GM20000 (cell line): ENCODE measurements at regions not wholly inside any gene's neighbourhood (a gene's known extent, or its start where the extent isn't known, plus 50 kb on each side); places are given as distances from the start of the nearest gene placed in this dataset.

ENCODE experiments used
- DNase-seq: peaks from one replicate; pipeline ENCODE4 v3.0.0; 2012; ENCODE audit warnings: low spot score
- TF ChIP-seq, protein P1 (sequence below): IDR thresholded peaks from 2 replicates; pipeline ENCODE4 v1.5.1; 2012; ENCODE audit warnings: mild to moderate bottlenecking, control low read depth; ENCODE audit errors: extremely low read depth, missing control alignments

DNA sequence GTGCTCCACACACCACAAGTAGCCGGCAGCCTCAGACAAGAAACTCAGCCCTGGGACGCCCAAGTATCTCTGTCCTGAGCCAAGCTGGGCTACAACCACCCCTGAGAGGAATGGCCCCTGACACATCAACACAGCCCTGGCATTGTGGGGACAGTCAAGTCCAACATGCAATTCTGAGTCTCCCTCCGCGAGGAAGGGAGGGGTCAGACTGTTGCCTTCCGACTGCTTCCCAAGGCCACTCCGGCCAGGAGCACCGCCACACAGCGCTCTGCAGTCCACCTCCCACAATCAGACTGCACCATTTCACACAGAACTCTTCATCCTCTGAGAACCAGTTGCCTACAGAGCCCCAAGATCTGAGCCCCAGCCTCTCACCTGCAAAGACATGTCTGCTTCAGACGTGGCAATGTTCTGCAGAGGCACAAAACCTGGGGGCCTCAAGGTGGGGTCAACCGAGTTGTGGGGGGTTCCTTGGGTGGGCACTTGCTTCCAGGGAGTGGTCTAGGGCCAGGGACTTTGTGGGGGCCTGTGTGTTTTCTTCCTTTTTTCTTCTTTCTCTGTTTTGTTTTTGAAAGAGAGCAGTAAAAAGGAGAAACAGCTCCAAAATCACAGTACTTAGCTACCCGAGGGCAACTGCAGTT, 76.7 kb upstream of the SALL3 start:
- TF ChIP-seq, protein P1, sequence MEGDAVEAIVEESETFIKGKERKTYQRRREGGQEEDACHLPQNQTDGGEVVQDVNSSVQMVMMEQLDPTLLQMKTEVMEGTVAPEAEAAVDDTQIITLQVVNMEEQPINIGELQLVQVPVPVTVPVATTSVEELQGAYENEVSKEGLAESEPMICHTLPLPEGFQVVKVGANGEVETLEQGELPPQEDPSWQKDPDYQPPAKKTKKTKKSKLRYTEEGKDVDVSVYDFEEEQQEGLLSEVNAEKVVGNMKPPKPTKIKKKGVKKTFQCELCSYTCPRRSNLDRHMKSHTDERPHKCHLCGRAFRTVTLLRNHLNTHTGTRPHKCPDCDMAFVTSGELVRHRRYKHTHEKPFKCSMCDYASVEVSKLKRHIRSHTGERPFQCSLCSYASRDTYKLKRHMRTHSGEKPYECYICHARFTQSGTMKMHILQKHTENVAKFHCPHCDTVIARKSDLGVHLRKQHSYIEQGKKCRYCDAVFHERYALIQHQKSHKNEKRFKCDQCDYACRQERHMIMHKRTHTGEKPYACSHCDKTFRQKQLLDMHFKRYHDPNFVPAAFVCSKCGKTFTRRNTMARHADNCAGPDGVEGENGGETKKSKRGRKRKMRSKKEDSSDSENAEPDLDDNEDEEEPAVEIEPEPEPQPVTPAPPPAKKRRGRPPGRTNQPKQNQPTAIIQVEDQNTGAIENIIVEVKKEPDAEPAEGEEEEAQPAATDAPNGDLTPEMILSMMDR, result no peak
- DNase-seq, result no peak

DNA sequence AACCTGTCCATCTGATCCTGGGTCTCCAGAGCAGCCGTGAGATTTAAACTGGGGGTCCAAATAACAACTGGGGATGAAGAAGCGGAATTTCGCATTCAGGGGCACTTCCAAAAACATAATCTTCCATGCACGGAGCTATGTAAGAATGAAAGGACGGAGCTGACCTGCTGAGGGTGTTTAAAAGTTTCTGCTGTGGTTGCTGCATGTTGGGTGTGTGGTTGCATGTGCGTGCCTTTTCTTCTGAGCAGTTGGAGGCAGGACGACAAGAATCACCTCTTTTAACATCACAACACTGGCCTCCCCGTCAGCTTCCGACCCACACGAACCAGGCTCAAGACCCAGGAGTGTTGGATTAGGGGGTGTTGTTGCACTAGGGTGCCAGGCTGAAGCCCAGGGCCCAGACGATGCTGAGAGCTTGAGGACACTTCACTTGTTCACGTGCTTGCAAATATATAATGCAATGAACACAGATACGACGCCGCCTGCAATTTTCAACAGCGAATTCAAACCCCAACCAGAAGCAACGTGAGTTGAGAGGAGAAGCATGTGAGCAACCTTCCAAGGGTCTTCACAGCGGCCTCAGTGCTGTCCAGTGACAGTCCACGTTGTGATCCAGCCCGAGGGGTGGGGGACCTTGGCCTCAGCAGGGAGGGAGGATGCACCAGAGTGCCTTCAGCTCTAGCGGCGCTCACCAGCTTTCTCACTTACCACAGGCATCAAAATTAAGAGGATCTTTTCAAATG, 76.0 kb upstream of the SALL3 start:
- no peak for DNase-seq
- TF ChIP-seq, protein P1, result no peak

DNA sequence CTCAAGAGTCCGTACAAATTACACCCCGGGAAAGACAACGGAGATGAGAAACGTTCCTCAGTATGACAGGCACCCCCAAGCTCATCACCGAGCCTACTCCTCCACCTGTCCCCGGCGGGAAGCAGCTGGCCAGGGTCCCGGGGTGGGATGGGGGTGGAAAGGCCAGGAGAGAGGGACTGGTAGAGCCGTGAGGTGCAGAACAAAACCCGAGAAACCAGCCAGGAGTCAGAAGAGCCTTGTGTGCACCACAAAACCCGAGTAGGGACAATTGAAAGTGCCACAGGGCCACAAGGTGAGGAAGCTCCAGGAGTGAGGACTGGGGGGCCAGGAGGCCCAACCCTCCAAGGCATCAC, 75.5 kb upstream of the SALL3 start:
- DNase-seq, result no peak
- TF ChIP-seq, protein P1, result no peak

DNA sequence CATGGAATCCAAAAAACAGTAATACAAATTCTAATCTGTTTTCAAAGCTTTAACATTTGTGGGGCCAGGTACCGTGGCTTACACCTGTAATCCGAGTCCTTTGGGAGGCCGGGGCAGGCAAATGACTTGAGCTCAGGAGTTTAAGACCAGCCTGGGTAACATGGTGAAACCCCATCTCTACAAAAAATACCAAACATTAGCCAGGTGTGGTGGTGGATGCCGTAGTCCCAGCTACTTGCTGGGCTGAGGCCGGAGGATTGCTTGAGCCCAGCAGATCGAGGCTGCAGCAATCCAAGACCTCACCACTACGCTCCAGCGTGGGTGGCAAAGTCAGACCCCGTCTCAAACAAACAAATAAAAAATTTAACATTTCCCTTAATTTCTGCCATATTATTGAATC, 74.3 kb upstream of the SALL3 start:
- DNase-seq, result no peak
- TF ChIP-seq, protein P1, result no peak

DNA sequence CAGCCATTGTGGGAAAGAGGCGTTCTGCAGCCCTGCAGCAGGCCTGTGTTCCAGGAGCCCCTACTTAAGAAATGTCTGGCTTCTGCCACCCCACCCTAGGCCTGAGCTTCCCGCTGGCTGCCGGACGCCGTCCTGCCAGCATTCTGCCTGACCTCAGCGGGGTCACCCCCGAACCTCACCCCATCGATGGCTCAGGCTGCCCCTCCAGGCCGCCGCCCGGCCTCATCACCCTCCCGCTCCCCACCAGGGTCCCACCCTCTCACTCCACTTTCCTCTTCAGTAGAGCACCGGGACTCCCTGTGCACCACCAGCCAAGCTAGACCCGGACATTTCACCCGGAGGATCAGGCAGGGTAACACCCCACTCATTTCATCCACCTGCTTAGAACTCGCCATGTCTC, 73.6 kb upstream of the SALL3 start:
- DNase-seq, result no peak
- TF ChIP-seq, protein P1, result no peak

DNA sequence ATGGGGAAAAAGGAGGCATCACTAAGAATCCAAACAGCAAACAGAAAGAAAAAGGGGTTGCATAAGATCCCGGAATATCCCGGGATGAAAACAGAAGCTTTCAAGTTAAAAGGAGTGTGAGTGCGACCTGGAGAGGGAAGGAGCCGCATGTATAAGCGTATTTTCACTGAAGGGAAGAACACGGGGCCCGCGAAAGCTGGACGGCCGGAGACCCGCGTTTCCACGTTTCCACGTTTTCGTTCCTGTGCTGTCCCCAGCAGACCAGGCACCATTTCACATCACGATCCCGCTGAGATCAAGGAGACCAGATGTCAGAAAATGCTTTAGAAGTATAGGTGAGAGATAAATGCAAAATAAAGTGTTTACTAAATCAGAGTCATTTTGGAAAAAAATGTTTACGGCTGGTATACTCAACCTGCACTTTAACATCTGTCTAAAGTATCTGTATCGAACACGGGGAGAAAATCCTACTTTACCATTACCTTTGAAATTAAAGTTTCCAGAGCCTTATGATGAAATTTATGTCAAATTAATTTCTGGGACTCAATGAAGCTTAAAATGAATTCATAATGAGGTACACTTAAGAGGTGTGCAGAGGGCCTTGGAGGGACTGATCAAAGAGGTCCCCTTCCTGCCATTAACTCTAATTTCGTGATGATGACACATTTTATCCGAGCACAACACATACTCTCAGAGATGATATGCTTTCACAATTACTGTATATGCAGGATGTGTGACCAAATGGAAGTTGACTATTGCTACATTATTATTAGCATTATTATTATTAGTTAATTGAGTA, 71.0 kb upstream of the SALL3 start:
- DNase-seq, result no peak
- TF ChIP-seq, protein P1, result no peak

DNA sequence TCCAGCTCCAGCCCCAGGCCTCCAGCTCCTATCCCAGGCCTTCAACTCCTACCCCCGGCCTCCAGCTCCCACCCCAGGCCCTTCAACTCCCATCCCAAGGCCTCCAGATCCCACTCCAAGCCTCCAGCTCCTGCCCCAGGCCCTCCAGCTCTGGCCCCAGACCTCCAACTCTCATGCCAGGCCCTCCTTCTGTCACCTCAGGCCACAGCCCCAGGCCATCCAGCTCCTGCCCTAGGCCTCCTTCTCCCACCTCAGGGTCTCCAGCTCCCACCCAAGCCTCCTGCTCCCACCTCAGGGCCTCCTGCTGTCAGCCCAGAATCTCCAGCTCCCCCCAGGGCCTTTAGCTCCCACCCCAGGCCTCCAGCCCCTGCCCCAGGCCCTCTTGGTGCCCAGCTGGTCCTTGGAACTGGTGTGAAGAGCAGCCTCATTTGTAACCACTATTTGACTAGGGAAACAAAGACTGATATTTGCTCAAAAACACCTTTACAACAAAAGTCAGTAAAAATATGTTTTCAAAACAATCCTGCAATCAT, 67.8 kb upstream of the SALL3 start:
- TF ChIP-seq, protein P1, result no peak

More for the DNA sequence above, 67.8 kb upstream of the SALL3 start:
- no peak for DNase-seq
